ENCODE measurements at regions not wholly inside any gene's neighbourhood (a gene's known extent, or its start where the extent isn't known, plus 50 kb on each side); places are given as distances from the start of the nearest gene placed in this dataset.

DNA sequence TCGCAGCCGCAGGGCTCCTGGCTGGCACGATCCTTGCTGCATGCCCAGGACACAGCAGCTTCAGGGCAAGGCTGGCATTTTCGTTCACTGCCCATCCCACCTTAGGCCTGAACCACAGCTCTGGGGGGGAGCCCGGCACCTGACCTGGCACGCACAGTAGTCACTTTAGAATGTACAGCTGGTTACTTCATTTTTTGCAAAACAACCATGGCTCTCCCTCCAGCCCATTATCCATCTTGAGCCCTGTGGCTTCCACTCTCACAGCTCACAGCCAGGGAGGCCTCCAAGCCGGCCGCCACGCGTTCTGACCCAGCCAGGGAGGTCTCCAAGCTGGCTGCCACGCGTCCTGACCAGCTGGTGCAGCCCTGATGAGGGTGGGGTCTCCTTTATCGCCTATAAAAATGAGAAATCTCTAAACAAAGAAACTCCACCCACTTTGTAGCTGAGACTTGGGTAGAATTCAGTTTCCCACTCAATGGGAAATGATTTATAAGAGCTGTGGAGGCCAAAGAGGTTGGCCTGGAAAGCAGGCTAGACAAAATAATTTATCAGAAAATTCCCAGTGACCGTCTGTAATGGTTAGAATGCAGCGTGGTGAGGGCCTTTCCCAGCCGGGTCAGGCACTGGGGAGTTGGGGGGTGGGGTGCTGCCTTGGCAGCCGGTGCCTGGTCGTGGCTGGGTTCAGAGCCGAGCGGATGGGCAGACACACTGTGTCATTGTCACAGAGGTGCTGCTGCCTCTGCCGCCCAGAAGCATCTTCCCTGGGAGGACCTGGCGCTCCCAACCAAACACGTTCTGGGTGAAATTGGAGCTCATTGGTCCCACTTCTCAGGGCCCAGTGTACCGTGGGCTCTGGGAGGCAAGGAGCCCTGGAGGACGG, 54.6 kb upstream of the ACTRT2 start:
- no peak for TF ChIP-seq CTCF (IDR thresholded peaks at IDR 0.05)
- TF ChIP-seq POLR2A (IDR thresholded peaks at IDR 0.05) = no peak
